ENCODE measurements at regions not wholly inside any gene's neighbourhood (a gene's known extent, or its start where the extent isn't known, plus 50 kb on each side); places are given as distances from the start of the nearest gene placed in this dataset.

DNA sequence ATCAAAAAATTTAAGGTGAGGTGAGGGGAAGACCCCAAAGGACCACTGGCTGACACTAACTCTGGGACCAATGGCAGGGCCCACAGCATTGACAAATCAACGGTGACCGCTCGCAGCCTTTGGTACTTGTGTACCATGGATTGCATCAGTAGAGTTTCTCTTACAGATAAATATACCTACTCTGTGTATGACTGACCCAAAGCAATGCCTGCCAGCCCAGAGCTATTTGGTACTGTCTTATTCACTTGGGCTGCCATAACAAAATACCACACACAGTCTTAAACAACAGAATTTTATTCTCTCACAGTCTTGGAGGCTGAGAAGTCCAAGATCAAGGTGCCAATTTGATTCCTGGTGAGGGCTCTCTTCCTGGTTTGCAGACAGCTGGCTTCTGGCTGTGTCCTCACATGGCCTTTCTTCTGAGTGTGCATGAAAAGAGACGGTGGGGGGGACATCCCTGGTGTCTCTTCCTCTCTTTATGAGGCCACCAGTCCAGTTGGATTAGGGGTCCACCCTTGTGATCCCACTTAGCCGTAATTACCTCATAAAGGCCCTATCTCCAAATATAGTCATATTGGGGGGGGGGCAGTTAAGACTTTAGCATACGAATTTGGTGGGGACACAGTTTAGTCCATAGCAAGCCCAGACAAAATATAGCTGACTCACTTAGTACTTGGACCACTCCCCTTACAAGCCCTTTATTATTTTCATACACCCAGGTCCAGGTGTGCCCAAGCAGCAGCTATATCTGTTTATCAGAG lies 336.3 kb downstream of the CD83 start:
- 67 to 95% (median 82%) methylated on average over 2 to 5 of the region's 6 CpGs; no CpG with 5 or more reads in 3 of the 10 experiments for WGBS, 10 experiments
- in situ Hi-C loops (cut with MboI; ENCODE audit: low pct_unique_long_range_greater_than_20kb in 2 of 9, low sequenced_read_pairs in 9 of 9, unreplicated experiment in 9 of 9): loop anchor here in 1 of 9 experiments (25.0 kb wide), 1 partner anchor 217 kb away; no protein-coding TSS in a partner anchor
- H3K27ac ChIP-seq: no peak overlapping the region
- ATAC-seq (replicated peaks in 6 of 8): no peak
- peaks cover 16 to 17% of the 10 kb centered on the region in 2 donors for H3K4me1 ChIP-seq (replicated peaks in 1 of 2)
- H3K4me3 ChIP-seq: no peak overlapping the region

- in situ Hi-C loops (cut with MboI; ENCODE audit: low pct_unique_long_range_greater_than_20kb in 2 of 9, low sequenced_read_pairs in 9 of 9, unreplicated experiment in 9 of 9): loop anchor here in 1 of 9 experiments (25.0 kb wide), 1 partner anchor 217 kb away; no protein-coding TSS in a partner anchor
- no peak for ATAC-seq (replicated peaks in 6 of 8)
- 89 to 100% (median 100%) methylated on average over 1 to 3 of the region's 4 CpGs; no CpG with 5 or more reads in 3 of the 10 experiments for WGBS, 10 experiments
- H3K27ac ChIP-seq: no peak overlapping the region
- no peak overlapping the region for H3K4me3 ChIP-seq
- peaks cover 13% of the 10 kb centered on the region in 2 donors for H3K4me1 ChIP-seq (replicated peaks in 1 of 2)
Observed at GRCh38 chr6:14454473-14454775, 336.9 kb downstream of the CD83 start.

GRCh38 chr6:14455427-14455826 lies 337.9 kb downstream of the CD83 start:
- no peak overlapping the region for H3K4me3 ChIP-seq
- peak in 1 of 8 experiments; percentile 33 for ATAC-seq (replicated peaks in 6 of 8)
- no peak overlapping the region for H3K27ac ChIP-seq
- WGBS, 10 experiments: 50 to 83% (median 67%) methylated on average over 1 to 3 of the region's 3 CpGs; no CpG with 5 or more reads in 4 of the 10 experiments
- H3K4me1 ChIP-seq (replicated peaks in 1 of 2): peaks cover 3% of the 10 kb centered on the region in 2 donors
- in situ Hi-C loops (cut with MboI; ENCODE audit: low pct_unique_long_range_greater_than_20kb in 2 of 9, low sequenced_read_pairs in 9 of 9, unreplicated experiment in 9 of 9): loop anchor here in 1 of 9 experiments (25.0 kb wide), 1 partner anchor 218 kb away; no protein-coding TSS in a partner anchor

- Histone ChIP-seq H3K4me1 (replicated peaks in 1 of 2) (no peaks in the 10 kb centered on the region), H3K4me3 (no peak overlapping the region), H3K27ac (no peak overlapping the region)
- in situ Hi-C loops (cut with MboI; ENCODE audit: low pct_unique_long_range_greater_than_20kb in 2 of 9, low sequenced_read_pairs in 9 of 9, unreplicated experiment in 9 of 9): loop anchor here in 1 of 9 experiments (25.0 kb wide), 1 partner anchor 219 kb away; no protein-coding TSS in a partner anchor
- no peak for ATAC-seq (replicated peaks in 6 of 8)
- 66 to 97% (median 86%) methylated on average over 1 to 7 of the region's 8 CpGs; no CpG with 5 or more reads in 1 of the 10 experiments for WGBS, 10 experiments
Observed at GRCh38 chr6:14455876-14456648, 338.5 kb downstream of the CD83 start.

GRCh38 chr6:14456941-14457340 lies 339.4 kb downstream of the CD83 start:
- H3K27ac ChIP-seq: no peak overlapping the region
- ATAC-seq (replicated peaks in 6 of 8): no peak
- WGBS, 10 experiments: 40 to 86% (median 78%) methylated on average over 1 of the region's 1 CpG; no CpG with 5 or more reads in 4 of the 10 experiments
- in situ Hi-C loops (cut with MboI; ENCODE audit: low pct_unique_long_range_greater_than_20kb in 2 of 9, low sequenced_read_pairs in 9 of 9, unreplicated experiment in 9 of 9): loop anchor here in 1 of 9 experiments (25.0 kb wide), 1 partner anchor 220 kb away; no protein-coding TSS in a partner anchor
- H3K4me3 ChIP-seq: no peak overlapping the region
- no peaks in the 10 kb centered on the region for H3K4me1 ChIP-seq (replicated peaks in 1 of 2)

DNA sequence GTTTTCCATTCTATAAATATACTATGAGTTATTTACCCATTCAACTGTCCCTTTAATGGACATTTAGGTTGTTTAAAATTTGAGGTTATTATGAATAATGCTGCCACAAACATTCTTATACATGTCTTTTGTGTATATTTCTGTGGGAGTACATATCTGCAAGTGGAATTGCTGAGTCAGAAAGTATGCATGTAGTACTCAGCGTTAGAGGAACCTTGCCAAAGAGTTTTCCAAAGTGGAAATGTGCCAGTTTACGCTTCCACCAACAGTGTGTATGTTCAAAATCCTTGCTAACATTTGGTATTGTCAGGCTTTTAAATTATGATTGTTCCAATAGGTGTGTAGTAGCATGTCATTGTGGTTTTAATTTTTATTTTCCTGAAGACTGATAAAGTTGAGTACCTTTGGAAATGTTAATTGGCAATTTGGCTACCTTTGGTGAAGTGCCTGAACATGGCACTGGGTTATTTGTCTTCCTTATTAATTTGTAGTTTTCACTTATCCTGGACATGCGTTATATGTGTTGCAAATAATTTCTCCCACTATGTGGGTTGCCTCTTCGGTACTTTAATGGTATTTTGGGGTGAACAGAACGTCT lies 341.2 kb downstream of the CD83 start:
- Histone ChIP-seq H3K4me3 (no peak overlapping the region), H3K4me1 (replicated peaks in 1 of 2) (no peaks in the 10 kb centered on the region), H3K27ac (no peak overlapping the region)
- 56 to 87% (median 77%) methylated on average over 1 to 5 of the region's 5 CpGs for WGBS, 10 experiments
- in situ Hi-C loops (cut with MboI; ENCODE audit: low pct_unique_long_range_greater_than_20kb in 2 of 9, low sequenced_read_pairs in 9 of 9, unreplicated experiment in 9 of 9): loop anchor here in 1 of 9 experiments (25.0 kb wide), 1 partner anchor 221 kb away; no protein-coding TSS in a partner anchor
- peak in 3 of 8 experiments; percentile 67 to 90 (median 74) for ATAC-seq (replicated peaks in 6 of 8)

DNA sequence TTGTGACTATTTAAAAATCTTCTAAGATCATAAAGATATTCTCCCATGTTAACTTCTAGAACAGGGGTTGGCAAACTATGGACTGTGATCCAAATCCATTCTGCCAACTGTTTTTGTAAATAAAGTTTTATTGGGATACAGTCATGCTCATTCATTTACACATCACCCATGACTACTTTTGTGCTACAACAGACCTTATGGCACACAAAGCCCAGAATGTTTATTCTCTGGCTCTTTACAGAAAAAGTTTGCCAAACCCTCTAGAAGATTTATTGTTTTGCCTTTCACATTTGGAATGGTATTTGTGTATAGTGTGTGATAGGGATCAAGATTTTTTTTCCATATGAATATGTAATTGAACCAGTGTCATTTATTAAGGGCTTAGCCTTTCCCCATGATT lies 341.7 kb downstream of the CD83 start:
- H3K4me1 ChIP-seq (replicated peaks in 1 of 2): no peaks in the 10 kb centered on the region
- no peak overlapping the region for H3K4me3 ChIP-seq
- ATAC-seq (replicated peaks in 6 of 8): peak in 2 of 8 experiments; percentile 19 to 78
- H3K27ac ChIP-seq: no peak overlapping the region
- in situ Hi-C loops (cut with MboI; ENCODE audit: low pct_unique_long_range_greater_than_20kb in 2 of 9, low sequenced_read_pairs in 9 of 9, unreplicated experiment in 9 of 9): loop anchor here in 1 of 9 experiments (25.0 kb wide), 1 partner anchor 222 kb away; no protein-coding TSS in a partner anchor

DNA sequence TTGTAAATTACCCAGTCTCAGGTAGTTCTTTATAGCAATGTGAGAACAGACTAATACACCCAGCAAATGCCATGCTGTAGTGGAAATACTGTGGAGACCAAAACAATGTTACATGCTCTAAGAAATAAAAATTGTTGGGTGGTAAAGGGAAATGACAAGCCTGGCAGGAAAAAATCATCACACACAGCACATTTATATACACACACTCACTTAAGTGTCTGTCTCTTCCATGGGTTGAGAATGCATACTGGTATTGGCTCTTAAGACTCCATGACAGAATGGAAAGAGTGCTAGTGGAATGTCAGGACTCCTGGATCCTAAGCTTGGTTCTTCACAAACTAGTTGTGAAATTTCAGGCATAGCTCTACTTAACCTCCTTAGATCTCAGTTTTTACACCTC lies 343.0 kb downstream of the CD83 start:
- ATAC-seq (replicated peaks in 6 of 8): no peak
- no peak overlapping the region for H3K4me3 ChIP-seq
- no peaks in the 10 kb centered on the region for H3K4me1 ChIP-seq (replicated peaks in 1 of 2)
- in situ Hi-C loops (cut with MboI; ENCODE audit: low pct_unique_long_range_greater_than_20kb in 2 of 9, low sequenced_read_pairs in 9 of 9, unreplicated experiment in 9 of 9): loop anchor here in 1 of 9 experiments (25.0 kb wide), 1 partner anchor 223 kb away; no protein-coding TSS in a partner anchor
- no peak overlapping the region for H3K27ac ChIP-seq

GRCh38 chr6:14462135-14462534 lies 344.6 kb downstream of the CD83 start:
- in situ Hi-C loops (cut with MboI; ENCODE audit: low pct_unique_long_range_greater_than_20kb in 2 of 9, low sequenced_read_pairs in 9 of 9, unreplicated experiment in 9 of 9): loop anchor here in 1 of 9 experiments (25.0 kb wide), 1 partner anchor 225 kb away; no protein-coding TSS in a partner anchor
- H3K4me3 ChIP-seq: no peak overlapping the region
- WGBS, 10 experiments: 68 to 100% (median 81%) methylated on average over 2 to 3 of the region's 3 CpGs; no CpG with 5 or more reads in 1 of the 10 experiments
- no peak for ATAC-seq (replicated peaks in 6 of 8)
- no peak overlapping the region for H3K27ac ChIP-seq
- no peaks in the 10 kb centered on the region for H3K4me1 ChIP-seq (replicated peaks in 1 of 2)

DNA sequence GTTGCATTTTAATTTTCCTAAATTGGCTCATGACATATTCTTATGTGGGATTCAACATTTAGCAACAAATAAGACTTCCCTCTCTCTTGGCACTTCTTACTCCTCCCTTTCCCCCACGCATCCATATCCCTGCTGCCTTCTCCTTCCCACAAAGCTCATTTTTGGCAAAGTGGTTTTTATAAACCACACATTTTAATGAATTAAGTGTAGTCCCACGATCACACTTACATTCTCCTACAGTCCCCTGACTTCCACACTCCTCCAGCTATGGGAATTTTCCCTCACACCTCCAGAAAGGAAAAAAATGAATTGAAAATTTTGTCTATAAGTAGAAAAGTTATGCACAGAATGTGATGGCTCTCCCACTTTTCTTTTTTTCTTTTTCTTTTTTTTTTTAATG lies 345.0 kb downstream of the CD83 start:
- Histone ChIP-seq H3K27ac (no peak overlapping the region), H3K4me3 (no peak overlapping the region), H3K4me1 (replicated peaks in 1 of 2) (peaks cover 0 to 4% of the 10 kb centered on the region in 2 donors)
- WGBS, 10 experiments: 43 to 100% (median 81%) methylated on average over 1 to 2 of the region's 2 CpGs
- ATAC-seq (replicated peaks in 6 of 8): no peak
- in situ Hi-C loops (cut with MboI; ENCODE audit: low pct_unique_long_range_greater_than_20kb in 2 of 9, low sequenced_read_pairs in 9 of 9, unreplicated experiment in 9 of 9): loop anchor here in 1 of 9 experiments (25.0 kb wide), 1 partner anchor 225 kb away; no protein-coding TSS in a partner anchor

DNA sequence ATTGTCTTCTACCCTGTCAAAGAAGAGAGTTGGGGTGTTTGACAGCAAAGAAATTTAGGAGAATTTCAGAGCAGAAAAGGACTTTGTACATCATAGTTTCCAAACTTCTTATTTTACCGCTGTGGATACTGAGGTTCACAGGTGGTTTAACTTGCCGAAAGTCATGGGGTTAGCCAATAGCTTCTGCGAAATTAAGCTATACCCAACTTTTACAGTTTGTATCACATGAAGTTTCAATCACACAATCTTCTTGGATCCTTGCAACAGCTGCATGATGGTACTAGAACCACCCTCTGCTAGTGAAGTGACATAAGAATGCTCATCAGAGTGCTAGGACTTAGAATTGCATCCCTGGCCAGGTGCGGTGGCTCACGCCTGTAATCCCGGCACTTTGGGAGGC lies 345.5 kb downstream of the CD83 start:
- in situ Hi-C loops (cut with MboI; ENCODE audit: low pct_unique_long_range_greater_than_20kb in 2 of 9, low sequenced_read_pairs in 9 of 9, unreplicated experiment in 9 of 9): loop anchor here in 1 of 9 experiments (25.0 kb wide), 1 partner anchor 226 kb away; no protein-coding TSS in a partner anchor
- Histone ChIP-seq H3K4me1 (replicated peaks in 1 of 2) (peaks cover 0 to 8% of the 10 kb centered on the region in 2 donors), H3K4me3 (no peak overlapping the region), H3K27ac (no peak overlapping the region)
- 83 to 100% (median 95%) methylated on average over 2 to 6 of the region's 6 CpGs; no CpG with 5 or more reads in 3 of the 10 experiments for WGBS, 10 experiments
- no peak for ATAC-seq (replicated peaks in 6 of 8)

GRCh38 chr6:14464055-14464454 lies 346.5 kb downstream of the CD83 start:
- no peak overlapping the region for H3K27ac ChIP-seq
- peaks cover 0 to 10% of the 10 kb centered on the region in 2 donors for H3K4me1 ChIP-seq (replicated peaks in 1 of 2)
- WGBS, 10 experiments: 45 to 94% (median 67%) methylated on average over 1 to 5 of the region's 5 CpGs; no CpG with 5 or more reads in 2 of the 10 experiments
- in situ Hi-C loops (cut with MboI; ENCODE audit: low pct_unique_long_range_greater_than_20kb in 2 of 9, low sequenced_read_pairs in 9 of 9, unreplicated experiment in 9 of 9): loop anchor here in 1 of 9 experiments (25.0 kb wide), 1 partner anchor 227 kb away; no protein-coding TSS in a partner anchor
- peak in 2 of 8 experiments; percentile 52 to 63 for ATAC-seq (replicated peaks in 6 of 8)
- no peak overlapping the region for H3K4me3 ChIP-seq

Data from motor neuron (in vitro differentiated cells).